Globus pallidus (tissue), 1 donor: ENCODE measurements at regions not wholly inside any gene's neighbourhood (a gene's known extent, or its start where the extent isn't known, plus 50 kb on each side); places are given as distances from the start of the nearest gene placed in this dataset.
"Not testable (repeated sequence)": the region's sequence is repeated elsewhere in the genome, so short reads cannot be mapped to it uniquely, and the experiment has no call there.

Experiments used
- DNase-seq: peaks from one replicate; pipeline ENCODE4 v3.0.0-alpha.2; 2015; ENCODE audit warnings: low spot score

- no peak for DNase-seq
Measured at GRCh38 chr6:97687916-97688315, 404.9 kb upstream of the MMS22L start.

GRCh38 chr6:97689078-97689754, 406.2 kb upstream of the MMS22L start:
- no peak for DNase-seq

GRCh38 chr6:97697456-97697855, 414.4 kb upstream of the MMS22L start:
- DNase-seq = no peak

GRCh38 chr6:97701801-97702200, 418.8 kb upstream of the MMS22L start:
- no peak for DNase-seq

GRCh38 chr6:97702248-97702647, 419.2 kb upstream of the MMS22L start:
- DNase-seq = no peak

GRCh38 chr6:97703661-97704060, 420.6 kb upstream of the MMS22L start:
- no peak for DNase-seq

GRCh38 chr6:97705568-97705967, 422.6 kb upstream of the MMS22L start:
- peak; percentile 24 for DNase-seq

- DNase-seq = no peak
Measured at GRCh38 chr6:97712751-97713150, 429.7 kb upstream of the MMS22L start.

- DNase-seq = no peak
Measured at GRCh38 chr6:97714772-97715171, 431.8 kb upstream of the MMS22L start.

GRCh38 chr6:97717086-97717485, 434.1 kb upstream of the MMS22L start:
- DNase-seq = no peak

- DNase-seq = no peak
Measured at GRCh38 chr6:97726378-97726777, 443.4 kb upstream of the MMS22L start.

- no peak for DNase-seq
Measured at GRCh38 chr6:97732045-97732444, 449.0 kb upstream of the MMS22L start.

- DNase-seq = no peak
Measured at GRCh38 chr6:97757575-97757974, 474.6 kb upstream of the MMS22L start.

GRCh38 chr6:97765461-97765860, 482.4 kb upstream of the MMS22L start:
- DNase-seq = no peak

- no peak for DNase-seq
Measured at GRCh38 chr6:97771372-97771771, 488.4 kb upstream of the MMS22L start.

- no peak for DNase-seq
Measured at GRCh38 chr6:97775012-97775411, 492.0 kb upstream of the MMS22L start.

- DNase-seq = no peak
Measured at GRCh38 chr6:97778290-97779038, 495.4 kb upstream of the MMS22L start.

GRCh38 chr6:97779039-97779766, 496.2 kb upstream of the MMS22L start:
- not testable (repeated sequence) for DNase-seq

- no peak for DNase-seq
Measured at GRCh38 chr6:97790926-97791590, 508.0 kb upstream of the MMS22L start.

- no peak for DNase-seq
Measured at GRCh38 chr6:97805596-97805995, 522.6 kb upstream of the MMS22L start.

- no peak for DNase-seq
Measured at GRCh38 chr6:97812940-97813339, 529.9 kb upstream of the MMS22L start.

GRCh38 chr6:97813889-97814567, 531.0 kb upstream of the MMS22L start:
- no peak for DNase-seq
